ENCODE measurements at regions not wholly inside any gene's neighbourhood (a gene's known extent, or its start where the extent isn't known, plus 50 kb on each side); places are given as distances from the start of the nearest gene placed in this dataset.

GRCh38 chr6:104109806-104110205 lies 749.9 kb downstream of the HACE1 start:
- POLR2A ChIA-PET = no interaction called here
- H3K9me3 ChIP-seq (replicated peaks; ENCODE audit: control insufficient read depth, insufficient read depth, low read depth, low read length) = no peaks in the 10 kb centered on the region
- no peak overlapping the region for H3K27ac ChIP-seq (ENCODE audit: extremely low read depth, low read depth, low read length)
- no peaks in the 10 kb centered on the region for H3K9me1 ChIP-seq (ENCODE audit: control insufficient read depth, insufficient read depth, low read length)
- H3K27me3 ChIP-seq (ENCODE audit: control insufficient read depth in 2 of 2, insufficient read depth in 2 of 2, low read length in 2 of 2) = no peaks in the 10 kb centered on the region
- TF ChIP-seq MAFK (IDR thresholded peaks at IDR 0.05; ENCODE audit: low read length) (no peak), SMARCC2 (IDR thresholded peaks at IDR 0.05; ENCODE audit: low read depth) (no peak), ZNF583 (CRISPR knock-in tag; IDR thresholded peaks at IDR 0.05) (no peak), ZNF384 (IDR thresholded peaks at IDR 0.05; ENCODE audit: low read depth, low read length) (no peak)
- CTCF ChIA-PET (ENCODE audit: low intra/inter-chr PET ratio) = no interaction called here
- H2AFZ ChIP-seq (ENCODE audit: low read depth, low read length) = no peak overlapping the region
- H3K4me1 ChIP-seq (replicated peaks in 1 of 2; ENCODE audit: control insufficient read depth in 2 of 2, insufficient read depth in 2 of 2, low read length in 2 of 2) = no peaks in the 10 kb centered on the region
- in situ Hi-C loops (cut with MboI) (no loop called here), intact Hi-C loops (cut with micrococcal nuclease) (no loop called here)
- no peaks in the 10 kb centered on the region for H3K79me2 ChIP-seq (ENCODE audit: control insufficient read depth, insufficient read depth, low read length)
- no peak overlapping the region for H3K4me3 ChIP-seq
- H4K20me1 ChIP-seq (replicated peaks; ENCODE audit: control insufficient read depth, insufficient read depth, low read length) = no peaks in the 10 kb centered on the region
- FAIRE-seq (no peak), DNase-seq (ENCODE audit: extremely low read depth in 1 of 4, low spot score in 3 of 4) (no peak), ATAC-seq (no peak)
- H3K36me3 ChIP-seq (ENCODE audit: control insufficient read depth, insufficient read depth, low read length) = no peaks in the 10 kb centered on the region
- WGBS (ENCODE audit: insufficient coverage, low coverage, missing lambda C conversion rate) = 12% methylated on average over 2 of the region's 2 CpGs
- BruUV-seq (replicated peaks) = no TSS peak
- H3K9ac ChIP-seq (ENCODE audit: insufficient read depth in 1 of 2, low read depth in 2 of 2, low read length in 2 of 2) = no peak overlapping the region
- no peak overlapping the region for H3K4me2 ChIP-seq (ENCODE audit: insufficient read depth, low read length)

DNA sequence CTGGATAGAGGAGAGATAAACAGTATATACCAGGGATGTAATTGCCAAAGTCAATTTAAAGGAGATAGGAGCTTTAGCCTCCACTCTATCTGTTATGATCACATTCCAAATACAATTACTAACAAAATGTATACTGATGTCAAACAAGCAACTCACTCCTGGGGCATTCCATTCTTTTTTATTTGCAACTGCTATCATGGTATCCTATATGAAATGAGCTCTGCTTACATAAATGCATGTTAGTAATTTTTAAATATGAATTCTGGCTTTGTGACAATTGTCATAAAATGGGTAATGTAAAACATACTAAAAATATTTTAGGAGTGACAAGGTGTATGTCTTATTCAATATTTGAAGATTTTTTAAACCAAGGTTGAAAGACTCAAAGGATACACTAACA lies 751.1 kb downstream of the HACE1 start:
- ATAC-seq (no peak), DNase-seq (ENCODE audit: extremely low read depth in 1 of 4, low spot score in 3 of 4) (no peak), FAIRE-seq (no peak)
- no peaks in the 10 kb centered on the region for H3K9me1 ChIP-seq (ENCODE audit: control insufficient read depth, insufficient read depth, low read length)
- BruUV-seq (replicated peaks) = no TSS peak
- no peak overlapping the region for H3K4me3 ChIP-seq
- H2AFZ ChIP-seq (ENCODE audit: low read depth, low read length) = no peak overlapping the region
- H3K9me3 ChIP-seq (replicated peaks; ENCODE audit: control insufficient read depth, insufficient read depth, low read depth, low read length) = no peaks in the 10 kb centered on the region
- in situ Hi-C loops (cut with MboI) (no loop called here), intact Hi-C loops (cut with micrococcal nuclease) (no loop called here)
- H3K36me3 ChIP-seq (ENCODE audit: control insufficient read depth, insufficient read depth, low read length) = no peaks in the 10 kb centered on the region
- POLR2A ChIA-PET = no interaction called here
- no peaks in the 10 kb centered on the region for H3K27me3 ChIP-seq (ENCODE audit: control insufficient read depth in 2 of 2, insufficient read depth in 2 of 2, low read length in 2 of 2)
- no peak overlapping the region for H3K4me2 ChIP-seq (ENCODE audit: insufficient read depth, low read length)
- no peaks in the 10 kb centered on the region for H3K4me1 ChIP-seq (replicated peaks in 1 of 2; ENCODE audit: control insufficient read depth in 2 of 2, insufficient read depth in 2 of 2, low read length in 2 of 2)
- H3K27ac ChIP-seq (ENCODE audit: extremely low read depth, low read depth, low read length) = no peak overlapping the region
- no peaks in the 10 kb centered on the region for H3K79me2 ChIP-seq (ENCODE audit: control insufficient read depth, insufficient read depth, low read length)
- H4K20me1 ChIP-seq (replicated peaks; ENCODE audit: control insufficient read depth, insufficient read depth, low read length) = no peaks in the 10 kb centered on the region
- CTCF ChIA-PET (ENCODE audit: low intra/inter-chr PET ratio) = no interaction called here
- H3K9ac ChIP-seq (ENCODE audit: insufficient read depth in 1 of 2, low read depth in 2 of 2, low read length in 2 of 2) = no peak overlapping the region
- TF ChIP-seq KDM4B (IDR thresholded peaks at IDR 0.05; ENCODE audit: borderline replicate concordance in 2 of 2, low read depth in 1 of 2) = no peak
- no peak for TF ChIP-seq MXI1 (IDR thresholded peaks at IDR 0.05; ENCODE audit: low read depth, low read length)
- no peak for TF ChIP-seq NCOA6 (IDR thresholded peaks at IDR 0.05)
- no peak for TF ChIP-seq STAT5B (CRISPR knock-in tag; IDR thresholded peaks at IDR 0.05)
- TF ChIP-seq SRSF1 (IDR thresholded peaks at IDR 0.05; ENCODE audit: low read depth, low read length) = no peak
- no peak for TF ChIP-seq MYC (IDR thresholded peaks at IDR 0.05; ENCODE audit: low read depth, low read length)
- TF ChIP-seq MYC (CRISPR knock-in tag; IDR thresholded peaks at IDR 0.05; ENCODE audit: borderline replicate concordance, low read depth) = no peak
- TF ChIP-seq FOXP4 (CRISPR knock-in tag; IDR thresholded peaks at IDR 0.05; ENCODE audit: borderline replicate concordance) = no peak
- TF ChIP-seq SMC3 (conservative IDR thresholded peaks at IDR 0.05; ENCODE audit: insufficient read depth, low read depth, low read length) = no peak
- TF ChIP-seq ZNF668 (CRISPR knock-in tag; IDR thresholded peaks at IDR 0.05) = no peak
- no peak for TF ChIP-seq ZSCAN32 (CRISPR knock-in tag; IDR thresholded peaks at IDR 0.05)
- TF ChIP-seq, protein P1, sequence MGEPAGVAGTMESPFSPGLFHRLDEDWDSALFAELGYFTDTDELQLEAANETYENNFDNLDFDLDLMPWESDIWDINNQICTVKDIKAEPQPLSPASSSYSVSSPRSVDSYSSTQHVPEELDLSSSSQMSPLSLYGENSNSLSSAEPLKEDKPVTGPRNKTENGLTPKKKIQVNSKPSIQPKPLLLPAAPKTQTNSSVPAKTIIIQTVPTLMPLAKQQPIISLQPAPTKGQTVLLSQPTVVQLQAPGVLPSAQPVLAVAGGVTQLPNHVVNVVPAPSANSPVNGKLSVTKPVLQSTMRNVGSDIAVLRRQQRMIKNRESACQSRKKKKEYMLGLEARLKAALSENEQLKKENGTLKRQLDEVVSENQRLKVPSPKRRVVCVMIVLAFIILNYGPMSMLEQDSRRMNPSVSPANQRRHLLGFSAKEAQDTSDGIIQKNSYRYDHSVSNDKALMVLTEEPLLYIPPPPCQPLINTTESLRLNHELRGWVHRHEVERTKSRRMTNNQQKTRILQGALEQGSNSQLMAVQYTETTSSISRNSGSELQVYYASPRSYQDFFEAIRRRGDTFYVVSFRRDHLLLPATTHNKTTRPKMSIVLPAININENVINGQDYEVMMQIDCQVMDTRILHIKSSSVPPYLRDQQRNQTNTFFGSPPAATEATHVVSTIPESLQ (CRISPR knock-in tag; IDR thresholded peaks at IDR 0.05) = no peak
